B cell (primary cell): ENCODE measurements at regions not wholly inside any gene's neighbourhood (a gene's known extent, or its start where the extent isn't known, plus 50 kb on each side); places are given as distances from the start of the nearest gene placed in this dataset.

Experiments
- ATAC-seq: fragments of 200-7000 bp; cut with Tn5 transposase; one replicate; pipeline ENCODE4 v1.10.0; 2021; ENCODE audit warnings: low read depth, mild to moderate bottlenecking, moderate number of reproducible peaks, moderate library complexity
- CTCF ChIA-PET: fragments of 350-600 bp; sonication (Branson Sonifier 250); formaldehyde crosslinking; loops from one replicate; lab custom pipeline; 2021; ENCODE audit warnings: antibody characterized with exemption, inconsistent platforms; lab: Charles Lee
- POLR2A ChIA-PET: fragments of 350-600 bp; sonication (Branson Sonifier 250); formaldehyde crosslinking; loops from one replicate; lab custom pipeline; 2021; ENCODE audit warnings: antibody characterized with exemption; lab: Charles Lee
- DNase-seq: peaks from one replicate; pipeline ENCODE4 v3.0.0; 2013
- H2AFZ ChIP-seq: 2 replicates; pipeline ENCODE4 v1.6.1; 2012; ENCODE audit warnings: mild to moderate bottlenecking, low read depth, low read length; ENCODE audit not compliant: insufficient read depth, poor library complexity, severe bottlenecking
- H3K27ac ChIP-seq, 2 donors: 1 replicate in 1 of 2; 2 replicates in 1 of 2; pipeline ENCODE4 v1.5.1; 2012 to 2013; ENCODE audit warnings: low read length in 2 of 2, mild to moderate bottlenecking in 2 of 2, moderate library complexity in 1 of 2
- H3K27me3 ChIP-seq, 4 experiments: fragments of 200-600 bp in 1 of 4; sonication (generic) in 1 of 4; replicated peaks in 1 of 4; 1 replicate in 2 of 4; 2 replicates in 2 of 4; pipeline versions ENCODE4 v1.6.1 to v1.7.0; 2013 to 2016; ENCODE audit warnings: low read length in 3 of 4, mild to moderate bottlenecking in 2 of 4, mixed read lengths in 1 of 4, moderate library complexity in 1 of 4; ENCODE audit not compliant: insufficient read depth in 4 of 4, control insufficient read depth in 3 of 4; ENCODE audit errors: control extremely low read depth in 1 of 4
- H3K36me3 ChIP-seq, 2 experiments: replicated peaks in 1 of 2; 1 replicate in 1 of 2; 2 replicates in 1 of 2; pipeline versions ENCODE4 v1.6.1 to v1.7.1; 2013; ENCODE audit warnings: low read length in 1 of 2; ENCODE audit not compliant: insufficient read depth in 2 of 2, control insufficient read depth in 1 of 2; ENCODE audit errors: control extremely low read depth in 1 of 2, extremely low read depth in 1 of 2
- H3K4me1 ChIP-seq, 2 donors: fragments of 200-600 bp in 1 of 2; sonication (generic) in 1 of 2; 1 replicate in 1 of 2; 2 replicates in 1 of 2; pipeline versions ENCODE4 v1.5.1 to v1.6.1; 2013 to 2017; ENCODE audit warnings: low read length in 2 of 2; ENCODE audit not compliant: control insufficient read depth in 2 of 2, insufficient read depth in 2 of 2
- H3K4me2 ChIP-seq: replicated peaks from 2 replicates; pipeline ENCODE3; 2012; ENCODE audit warnings: mild to moderate bottlenecking, low read depth, low read length; ENCODE audit not compliant: poor library complexity, severe bottlenecking
- H3K4me3 ChIP-seq, 5 experiments: fragments of 200-600 bp in 1 of 5; sonication (generic) in 1 of 5; 1 replicate in 3 of 5; 2 replicates in 2 of 5; pipeline versions ENCODE4 v1.5.1 to v1.7.0; 2011 to 2016; ENCODE audit warnings: low read length in 4 of 5, mild to moderate bottlenecking in 4 of 5, low read depth in 2 of 5, control low read depth in 1 of 5, moderate library complexity in 1 of 5; ENCODE audit not compliant: insufficient read depth in 1 of 5; ENCODE audit errors: control extremely low read depth in 1 of 5, extremely low read depth in 1 of 5
- H3K79me2 ChIP-seq: fragments of 200-600 bp; sonication (generic); one replicate; pipeline ENCODE4 v1.6.0; 2016; ENCODE audit warnings: low read length; ENCODE audit not compliant: control insufficient read depth, insufficient read depth
- H3K9ac ChIP-seq: fragments of 200-600 bp; sonication (generic); 2 replicates; pipeline ENCODE4 v1.6.1; 2017; ENCODE audit warnings: mild to moderate bottlenecking, low read length, moderate library complexity
- H3K9me3 ChIP-seq, 3 donors: one replicate each; pipeline versions ENCODE4 v1.6.1 to v1.7.1; 2013; ENCODE audit warnings: low read length in 2 of 3; ENCODE audit not compliant: control insufficient read depth in 2 of 3, insufficient read depth in 1 of 3; ENCODE audit errors: control extremely low read depth in 1 of 3
- H4K20me1 ChIP-seq: 2 replicates; pipeline ENCODE4 v1.6.0; 2012; ENCODE audit warnings: mild to moderate bottlenecking, low read length; ENCODE audit not compliant: insufficient read depth, control insufficient read depth, poor library complexity, severe bottlenecking
- H3K27ac Mint-ChIP-seq: one replicate; pipeline ENCODE4 v1.8.0; 2021; ENCODE audit warnings: mixed read lengths
- H3K27me3 Mint-ChIP-seq: one replicate; pipeline ENCODE4 v1.8.0; 2021; ENCODE audit warnings: mixed read lengths
- H3K4me1 Mint-ChIP-seq: one replicate; pipeline ENCODE4 v1.8.0; 2021; ENCODE audit warnings: mixed read lengths
- H3K4me3 Mint-ChIP-seq: one replicate; pipeline ENCODE4 v1.8.0; 2021; ENCODE audit warnings: mixed read lengths
- H3K9me3 Mint-ChIP-seq: one replicate; pipeline ENCODE4 v1.8.0; 2022; ENCODE audit warnings: mixed read lengths; ENCODE audit not compliant: insufficient read depth
- EZH2 ChIP-seq: IDR thresholded peaks from 2 replicates; pipeline ENCODE4 v1.6.1; 2012; ENCODE audit warnings: borderline replicate concordance, low read depth, mild to moderate bottlenecking, moderate library complexity, low read length; ENCODE audit not compliant: insufficient read depth, poor library complexity, severe bottlenecking
- WGBS: methylation state at CpG from one replicate; pipeline ENCODE4 v1.1.5; 2013; ENCODE audit warnings: missing lambda C conversion rate; ENCODE audit not compliant: insufficient coverage; 5-methylcytosine and 5-hydroxymethylcytosine counted together
- intact Hi-C: fragments of 100-400 bp; cut with micrococcal nuclease; formaldehyde crosslinking; loops from one replicate; pipeline ENCODE4 v1.10.0; 2022
- TF ChIP-seq, protein P1 (sequence below): fragments of 200-600 bp; IDR thresholded peaks from one replicate; pipeline ENCODE4 v1.8.0; 2022; ENCODE audit warnings: antibody characterized with exemption, mild to moderate bottlenecking

- no peak for ATAC-seq
- TF ChIP-seq EZH2: no peak
- TF ChIP-seq, protein P1, sequence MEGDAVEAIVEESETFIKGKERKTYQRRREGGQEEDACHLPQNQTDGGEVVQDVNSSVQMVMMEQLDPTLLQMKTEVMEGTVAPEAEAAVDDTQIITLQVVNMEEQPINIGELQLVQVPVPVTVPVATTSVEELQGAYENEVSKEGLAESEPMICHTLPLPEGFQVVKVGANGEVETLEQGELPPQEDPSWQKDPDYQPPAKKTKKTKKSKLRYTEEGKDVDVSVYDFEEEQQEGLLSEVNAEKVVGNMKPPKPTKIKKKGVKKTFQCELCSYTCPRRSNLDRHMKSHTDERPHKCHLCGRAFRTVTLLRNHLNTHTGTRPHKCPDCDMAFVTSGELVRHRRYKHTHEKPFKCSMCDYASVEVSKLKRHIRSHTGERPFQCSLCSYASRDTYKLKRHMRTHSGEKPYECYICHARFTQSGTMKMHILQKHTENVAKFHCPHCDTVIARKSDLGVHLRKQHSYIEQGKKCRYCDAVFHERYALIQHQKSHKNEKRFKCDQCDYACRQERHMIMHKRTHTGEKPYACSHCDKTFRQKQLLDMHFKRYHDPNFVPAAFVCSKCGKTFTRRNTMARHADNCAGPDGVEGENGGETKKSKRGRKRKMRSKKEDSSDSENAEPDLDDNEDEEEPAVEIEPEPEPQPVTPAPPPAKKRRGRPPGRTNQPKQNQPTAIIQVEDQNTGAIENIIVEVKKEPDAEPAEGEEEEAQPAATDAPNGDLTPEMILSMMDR: no peak
- H3K27ac ChIP-seq: no peak overlapping the region
- no peak overlapping the region for H2AFZ ChIP-seq
- H3K27ac Mint-ChIP-seq: no peak overlapping the region
- ChIA-PET POLR2A (no interaction called here), CTCF (interaction anchor here (0.8 kb wide), 1 partner anchor 25 kb away, joined by 4 read pairs; no protein-coding TSS in a partner anchor)
- no peak overlapping the region for H3K4me3 ChIP-seq
- H3K36me3 ChIP-seq: no peaks in the 10 kb centered on the region
- H3K4me1 Mint-ChIP-seq: no peaks in the 10 kb centered on the region
- no peak for DNase-seq
- no peaks in the 10 kb centered on the region for H4K20me1 ChIP-seq
- H3K27me3 ChIP-seq: no peaks in the 10 kb centered on the region
- H3K9ac ChIP-seq: no peak overlapping the region
- H3K4me1 ChIP-seq: no peaks in the 10 kb centered on the region
- intact Hi-C loops: no loop called here
- H3K79me2 ChIP-seq: no peaks in the 10 kb centered on the region
- WGBS: 80% methylated on average over 1 of the region's 4 CpGs
- H3K4me2 ChIP-seq: no peak overlapping the region
- peaks cover 0 to 3% (median 0%) of the 10 kb centered on the region in 3 donors for H3K9me3 ChIP-seq
- peaks cover 3% of the 10 kb centered on the region for H3K9me3 Mint-ChIP-seq
- H3K27me3 Mint-ChIP-seq: no peaks in the 10 kb centered on the region
- no peak overlapping the region for H3K4me3 Mint-ChIP-seq
Measured at GRCh38 chr16:5874899-5875298, 777.3 kb upstream of the EEF2KMT start.

- intact Hi-C loops: no loop called here
- peaks cover 2% of the 10 kb centered on the region for H3K9me3 Mint-ChIP-seq
Measured at GRCh38 chr16:5873221-5873620, 775.6 kb upstream of the EEF2KMT start.

More at GRCh38 chr16:5873221-5873620, 775.6 kb upstream of the EEF2KMT start:
- no peaks in the 10 kb centered on the region for H3K79me2 ChIP-seq
- ChIA-PET POLR2A (no interaction called here), CTCF (no interaction called here)
- no peaks in the 10 kb centered on the region for H3K27me3 ChIP-seq
- ATAC-seq (no peak), DNase-seq (no peak)
- Mint-ChIP-seq H3K27me3 (no peaks in the 10 kb centered on the region), H3K27ac (no peak overlapping the region), H3K4me1 (no peaks in the 10 kb centered on the region), H3K4me3 (no peak overlapping the region)
- no peaks in the 10 kb centered on the region for H4K20me1 ChIP-seq
- no peaks in the 10 kb centered on the region for H3K4me1 ChIP-seq
- no peak overlapping the region for H3K4me2 ChIP-seq
- no peak overlapping the region for H2AFZ ChIP-seq
- H3K9ac ChIP-seq: no peak overlapping the region
- no peak overlapping the region for H3K27ac ChIP-seq
- H3K9me3 ChIP-seq: peaks cover 0 to 3% (median 0%) of the 10 kb centered on the region in 3 donors
- 100% methylated on average over 1 of the region's 4 CpGs for WGBS
- no peak for TF ChIP-seq EZH2
- TF ChIP-seq, protein P1: no peak
- no peaks in the 10 kb centered on the region for H3K36me3 ChIP-seq
- H3K4me3 ChIP-seq: no peak overlapping the region
